Karpas-422 (cell line): ENCODE measurements at regions not wholly inside any gene's neighbourhood (a gene's known extent, or its start where the extent isn't known, plus 50 kb on each side); places are given as distances from the start of the nearest gene placed in this dataset.
A peak's percentile ranks its signal among the peaks of the same experiment; 100 is the strongest.
"Not testable (repeated sequence)": the region's sequence is repeated elsewhere in the genome, so short reads cannot be mapped to it uniquely, and the experiment has no call there.

ENCODE experiments used
- DNase-seq: peaks from one replicate; pipeline ENCODE4 v3.0.0-alpha.2; 2015
- H2AFZ ChIP-seq: fragments of 200-600 bp; sonication (generic); 2 replicates; pipeline ENCODE4 v1.6.1; 2014; ENCODE audit warnings: antibody characterized with exemption, low read length, mixed read lengths
- H3K27ac ChIP-seq: fragments of 200-600 bp; sonication (generic); 2 replicates; pipeline ENCODE4 v1.5.1; 2014; ENCODE audit warnings: mild to moderate bottlenecking, low read length, moderate library complexity
- H3K27me3 ChIP-seq: fragments of 200-600 bp; sonication (generic); 2 replicates; pipeline ENCODE4 v1.6.1; 2014; ENCODE audit warnings: low read length, mixed read lengths
- H3K36me3 ChIP-seq: fragments of 200-600 bp; sonication (generic); 2 replicates; pipeline ENCODE4 v1.6.1; 2014; ENCODE audit warnings: low read length, mixed read lengths; ENCODE audit not compliant: insufficient read depth
- H3K4me1 ChIP-seq: fragments of 200-600 bp; sonication (generic); 2 replicates; pipeline ENCODE4 v1.6.1; 2014; ENCODE audit warnings: mild to moderate bottlenecking, low read length, mixed read lengths
- H3K4me2 ChIP-seq: fragments of 200-600 bp; sonication (generic); 2 replicates; pipeline ENCODE4 v1.6.1; 2014; ENCODE audit warnings: low read length, low read depth, mild to moderate bottlenecking; ENCODE audit not compliant: poor library complexity, severe bottlenecking
- H3K4me3 ChIP-seq: fragments of 200-600 bp; sonication (generic); 2 replicates; pipeline ENCODE4 v1.5.1; 2014; ENCODE audit warnings: mild to moderate bottlenecking, antibody characterized with exemption, low read length, mixed read lengths
- H3K79me2 ChIP-seq: fragments of 200-600 bp; sonication (generic); 2 replicates; pipeline ENCODE4 v1.6.1; 2014; ENCODE audit warnings: mild to moderate bottlenecking, low read length, mixed read lengths
- H3K9ac ChIP-seq: fragments of 200-600 bp; sonication (generic); 2 replicates; pipeline ENCODE4 v1.6.0; 2014; ENCODE audit warnings: low read length
- H3K9me2 ChIP-seq: fragments of 200-600 bp; sonication (generic), shearing (Covaris generic); replicated peaks from 2 replicates; pipeline ENCODE4 v1.6.0; 2014; ENCODE audit warnings: mild to moderate bottlenecking, low read length, moderate library complexity; ENCODE audit not compliant: insufficient read depth
- H3K9me3 ChIP-seq: fragments of 300-700, 200-600 bp; sonication (generic); 2 replicates; pipeline ENCODE4 v1.6.1; 2014; ENCODE audit warnings: low read length, mixed read lengths
- H4K20me1 ChIP-seq: fragments of 200-600 bp; sonication (generic); 2 replicates; pipeline ENCODE4 v1.6.1; 2014; ENCODE audit warnings: mild to moderate bottlenecking, antibody characterized with exemption, low read length, low read depth; ENCODE audit not compliant: insufficient read depth

- DNase-seq, H2AFZ ChIP-seq, H3K4me1 ChIP-seq, H3K79me2 ChIP-seq, H3K9me3 ChIP-seq, H3K9me2 ChIP-seq, H3K36me3 ChIP-seq, H3K9ac ChIP-seq, H3K4me2 ChIP-seq, H3K4me3 ChIP-seq, H3K27me3 ChIP-seq, H4K20me1 ChIP-seq, H3K27ac ChIP-seq: not testable (repeated sequence)
Measured at GRCh38 chr10:61818251-61818650, 83.2 kb upstream of the ARID5B start.

- no peaks in the 10 kb centered on the region for H3K27me3 ChIP-seq
- no peak overlapping the region for H3K9ac ChIP-seq
- peak; percentile 44 for DNase-seq
- H3K4me1 ChIP-seq, result no peaks in the 10 kb centered on the region
- H3K79me2 ChIP-seq, result no peaks in the 10 kb centered on the region
- no peak overlapping the region for H3K4me3 ChIP-seq
- no peaks in the 10 kb centered on the region for H3K36me3 ChIP-seq
- no peak overlapping the region for H2AFZ ChIP-seq
- no peaks in the 10 kb centered on the region for H3K9me3 ChIP-seq
- H3K4me2 ChIP-seq, result no peak overlapping the region
- H3K9me2 ChIP-seq, result no peaks in the 10 kb centered on the region; the same call in 1 of the 2 replicates
- no peaks in the 10 kb centered on the region for H4K20me1 ChIP-seq
- H3K27ac ChIP-seq, result no peak overlapping the region
Measured at GRCh38 chr10:61819208-61819607, 82.3 kb upstream of the ARID5B start.

GRCh38 chr10:61821153-61821552, 80.3 kb upstream of the ARID5B start:
- H3K4me1 ChIP-seq, result peaks cover 3% of the 10 kb centered on the region; the same call in 1 of the 2 replicates
- H3K9ac ChIP-seq, result no peak overlapping the region
- H3K9me2 ChIP-seq, result no peaks in the 10 kb centered on the region
- H3K36me3 ChIP-seq, result no peaks in the 10 kb centered on the region
- no peaks in the 10 kb centered on the region for H3K27me3 ChIP-seq
- H3K4me3 ChIP-seq, result no peak overlapping the region
- no peak overlapping the region for H3K4me2 ChIP-seq
- DNase-seq, result no peak
- no peaks in the 10 kb centered on the region for H4K20me1 ChIP-seq
- H3K79me2 ChIP-seq, result no peaks in the 10 kb centered on the region
- H2AFZ ChIP-seq, result no peak overlapping the region
- no peak overlapping the region for H3K27ac ChIP-seq
- no peaks in the 10 kb centered on the region for H3K9me3 ChIP-seq

DNA sequence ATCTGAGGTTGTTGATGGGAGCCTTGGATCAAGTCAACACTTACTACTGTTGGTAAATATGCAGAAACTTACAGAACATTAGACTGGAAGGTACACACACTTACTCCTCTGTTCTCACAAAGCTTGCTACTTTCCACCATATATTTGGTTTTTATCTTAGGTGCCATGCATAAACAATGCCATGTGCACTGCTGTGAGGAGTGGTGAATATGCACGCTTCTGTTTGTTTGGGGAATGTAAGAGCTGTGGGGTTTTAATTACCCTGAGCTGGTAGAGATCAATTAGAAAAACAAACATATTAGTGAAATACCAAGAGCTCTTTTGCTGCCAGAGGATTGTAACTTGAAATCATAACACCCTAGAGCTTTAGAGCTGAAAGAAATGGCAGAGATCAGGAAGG, 79.8 kb upstream of the ARID5B start:
- Histone ChIP-seq H3K4me2 (no peak overlapping the region), H3K9me2 (no peaks in the 10 kb centered on the region), H3K4me3 (no peak overlapping the region), H3K79me2 (no peaks in the 10 kb centered on the region), H3K4me1 (peaks cover 3% of the 10 kb centered on the region; the same call in 1 of the 2 replicates), H2AFZ (no peak overlapping the region), H3K36me3 (no peaks in the 10 kb centered on the region), H4K20me1 (no peaks in the 10 kb centered on the region), H3K27me3 (no peaks in the 10 kb centered on the region), H3K9me3 (no peaks in the 10 kb centered on the region), H3K9ac (no peak overlapping the region), H3K27ac (no peak overlapping the region)
- no peak for DNase-seq

GRCh38 chr10:61822096-61822495, 79.4 kb upstream of the ARID5B start:
- H3K4me2 ChIP-seq, result no peak overlapping the region
- no peaks in the 10 kb centered on the region for H3K9me3 ChIP-seq
- H3K79me2 ChIP-seq, result no peaks in the 10 kb centered on the region
- H2AFZ ChIP-seq, result no peak overlapping the region
- H3K36me3 ChIP-seq, result no peaks in the 10 kb centered on the region
- H3K27ac ChIP-seq, result no peak overlapping the region
- no peaks in the 10 kb centered on the region for H3K27me3 ChIP-seq
- H4K20me1 ChIP-seq, result no peaks in the 10 kb centered on the region
- no peak overlapping the region for H3K9ac ChIP-seq
- H3K4me3 ChIP-seq, result no peak overlapping the region
- peaks cover 3% of the 10 kb centered on the region; the same call in 1 of the 2 replicates for H3K4me1 ChIP-seq
- no peaks in the 10 kb centered on the region for H3K9me2 ChIP-seq
- no peak for DNase-seq

- DNase-seq, result no peak
- no peaks in the 10 kb centered on the region for H3K79me2 ChIP-seq
- no peaks in the 10 kb centered on the region for H3K9me2 ChIP-seq
- no peak overlapping the region for H3K4me2 ChIP-seq
- H4K20me1 ChIP-seq, result no peaks in the 10 kb centered on the region
- H3K9ac ChIP-seq, result no peak overlapping the region
- H3K9me3 ChIP-seq, result no peaks in the 10 kb centered on the region
- no peak overlapping the region for H3K27ac ChIP-seq
- peaks cover 3% of the 10 kb centered on the region; the same call in 1 of the 2 replicates for H3K4me1 ChIP-seq
- no peaks in the 10 kb centered on the region for H3K27me3 ChIP-seq
- H2AFZ ChIP-seq, result no peak overlapping the region
- H3K4me3 ChIP-seq, result no peak overlapping the region
- no peaks in the 10 kb centered on the region for H3K36me3 ChIP-seq
Measured at GRCh38 chr10:61822781-61823230, 78.7 kb upstream of the ARID5B start.

DNA sequence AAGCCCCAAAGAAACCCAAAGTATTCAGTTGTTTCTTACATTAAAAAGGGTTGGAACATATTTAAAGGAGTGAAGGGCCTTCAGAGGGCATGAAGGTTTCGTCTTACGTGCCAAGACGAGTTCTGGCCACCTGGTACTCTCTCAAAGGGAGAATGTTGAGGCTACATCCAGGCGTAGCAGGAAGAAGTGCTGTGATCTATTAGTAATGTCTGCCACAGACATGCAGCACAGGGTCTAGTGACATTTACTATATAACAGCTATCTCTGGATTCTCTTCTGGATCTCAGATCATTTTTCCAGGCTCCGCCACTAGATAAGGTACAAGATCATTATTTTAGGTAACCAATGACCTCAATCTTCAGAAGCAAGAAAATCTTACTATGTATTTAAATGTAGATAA, 76.5 kb upstream of the ARID5B start:
- Histone ChIP-seq H3K4me3 (no peak overlapping the region), H3K27me3 (no peaks in the 10 kb centered on the region), H3K27ac (no peak overlapping the region), H3K36me3 (no peaks in the 10 kb centered on the region), H4K20me1 (no peaks in the 10 kb centered on the region), H3K9ac (no peak overlapping the region), H3K9me2 (no peaks in the 10 kb centered on the region), H3K79me2 (no peaks in the 10 kb centered on the region), H3K4me2 (no peak overlapping the region), H2AFZ (peak overlapping the region; percentile 70; the same call in 1 of the 2 replicates), H3K4me1 (peaks cover 3% of the 10 kb centered on the region; the same call in 1 of the 2 replicates), H3K9me3 (no peaks in the 10 kb centered on the region)
- no peak for DNase-seq

DNA sequence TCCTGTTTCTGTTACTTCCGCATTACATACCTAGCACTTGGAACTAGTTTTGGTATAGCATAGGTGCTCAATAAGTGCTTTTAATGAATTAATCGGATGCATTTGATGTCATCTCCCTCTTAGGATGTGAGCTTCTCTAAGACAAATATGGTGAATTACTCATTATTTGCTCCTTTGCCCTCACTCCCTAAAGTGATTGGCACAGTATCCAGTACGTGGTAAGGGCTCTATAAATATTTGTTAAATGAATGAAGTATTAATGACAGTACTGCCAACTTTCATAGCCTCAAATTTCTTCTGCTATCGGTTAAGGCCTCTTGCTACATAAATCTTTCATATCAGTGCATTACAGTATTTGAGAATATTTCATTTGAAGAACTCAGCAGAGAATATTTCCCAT, 75.9 kb upstream of the ARID5B start:
- Histone ChIP-seq H3K4me3 (no peak overlapping the region), H3K4me2 (no peak overlapping the region), H3K27me3 (no peaks in the 10 kb centered on the region), H3K79me2 (no peaks in the 10 kb centered on the region), H3K4me1 (peaks cover 3% of the 10 kb centered on the region; the same call in 1 of the 2 replicates), H2AFZ (0 out of 2 replicates have a peak overlapping the region, but pooled peaks have one; percentile 70), H3K9ac (no peak overlapping the region), H3K36me3 (no peaks in the 10 kb centered on the region), H3K9me2 (no peaks in the 10 kb centered on the region), H3K27ac (no peak overlapping the region), H3K9me3 (no peaks in the 10 kb centered on the region), H4K20me1 (no peaks in the 10 kb centered on the region)
- DNase-seq, result no peak

- Histone ChIP-seq H4K20me1 (no peaks in the 10 kb centered on the region), H3K27me3 (no peaks in the 10 kb centered on the region), H3K4me3 (no peak overlapping the region), H3K79me2 (no peaks in the 10 kb centered on the region), H3K4me2 (no peak overlapping the region), H3K36me3 (no peaks in the 10 kb centered on the region), H3K9me3 (no peaks in the 10 kb centered on the region), H3K9me2 (no peaks in the 10 kb centered on the region), H3K4me1 (peaks cover 3% of the 10 kb centered on the region; the same call in 1 of the 2 replicates), H3K27ac (no peak overlapping the region), H3K9ac (no peak overlapping the region), H2AFZ (no peak overlapping the region)
- DNase-seq, result no peak
Measured at GRCh38 chr10:61828034-61828433, 73.5 kb upstream of the ARID5B start.
